T-cell (primary cell): ENCODE measurements at regions not wholly inside any gene's neighbourhood (a gene's known extent, or its start where the extent isn't known, plus 50 kb on each side); places are given as distances from the start of the nearest gene placed in this dataset.

Experiments used
- ATAC-seq, 4 experiments: fragments of 200-7000 bp in 3 of 4; fragments of 150-1000 bp in 1 of 4; cut with Tn5 transposase; replicated peaks in 1 of 4; 1 replicate in 3 of 4; 2 replicates in 1 of 4; pipeline ENCODE4 v1.10.0; 2021; ENCODE audit warnings: moderate library complexity in 3 of 4, mild to moderate bottlenecking in 2 of 4, moderate number of reproducible peaks in 1 of 4
- CTCF ChIA-PET, 2 donors: fragments of 300-600 bp; sonication (Branson Sonifier 250); formaldehyde crosslinking; loops; one replicate each; lab custom pipeline; 2022; ENCODE audit warnings: antibody characterized with exemption in 2 of 2; lab: Charles Lee
- POLR2A ChIA-PET, 2 donors: fragments of 300-600 bp; sonication (Branson Sonifier 250); formaldehyde crosslinking; loops; one replicate each; lab custom pipeline; 2022; ENCODE audit warnings: antibody characterized with exemption in 2 of 2; lab: Charles Lee
- DNase-seq, 35 experiments: peaks; one replicate each; pipeline versions ENCODE4 v3.0.0 to v3.0.0-alpha.2; 2013 to 2023
- H3K27ac ChIP-seq: one replicate; pipeline ENCODE4 v1.5.1; 2013; ENCODE audit warnings: low read length
- H3K27me3 ChIP-seq, 2 experiments: replicated peaks in 1 of 2; 1 replicate in 1 of 2; 2 replicates in 1 of 2; pipeline versions ENCODE4 v1.6.1 to v1.7.0; 2013; ENCODE audit warnings: low read length in 1 of 2, mixed read lengths in 1 of 2; ENCODE audit not compliant: control insufficient read depth in 2 of 2, insufficient read depth in 2 of 2; ENCODE audit errors: extremely low read depth in 1 of 2
- H3K36me3 ChIP-seq, 2 donors: 1 replicate in 1 of 2; 2 replicates in 1 of 2; pipeline versions ENCODE4 v1.6.1 to v1.7.0; 2013; ENCODE audit warnings: low read length in 1 of 2; ENCODE audit not compliant: control insufficient read depth in 2 of 2, insufficient read depth in 1 of 2; ENCODE audit errors: extremely low read depth in 1 of 2
- H3K4me1 ChIP-seq, 2 experiments: 1 replicate in 1 of 2; 2 replicates in 1 of 2; pipeline versions ENCODE4 v1.6.1 to v1.7.0; 2013; ENCODE audit warnings: low read length in 2 of 2, mixed read lengths in 1 of 2; ENCODE audit not compliant: insufficient read depth in 2 of 2, control insufficient read depth in 1 of 2; ENCODE audit errors: extremely low read depth in 1 of 2
- H3K4me3 ChIP-seq, 2 donors: 1 replicate in 1 of 2; 2 replicates in 1 of 2; pipeline versions ENCODE4 v1.5.1 to v1.7.0; 2013; ENCODE audit warnings: mild to moderate bottlenecking in 2 of 2, low read length in 1 of 2, moderate library complexity in 1 of 2; ENCODE audit not compliant: control insufficient read depth in 1 of 2; ENCODE audit errors: extremely low read depth in 1 of 2
- H3K9me3 ChIP-seq: 2 replicates; pipeline ENCODE4 v1.7.0; 2013
- H3K27ac Mint-ChIP-seq, 2 donors: one replicate each; pipeline ENCODE4 v1.8.0; 2020 to 2021; ENCODE audit warnings: mild to moderate bottlenecking in 2 of 2, mixed read lengths in 2 of 2
- H3K27me3 Mint-ChIP-seq, 2 donors: one replicate each; pipeline ENCODE4 v1.8.0; 2021 to 2022; ENCODE audit warnings: mixed read lengths in 2 of 2
- H3K36me3 Mint-ChIP-seq: one replicate; pipeline ENCODE4 v1.8.0; 2021; ENCODE audit warnings: mixed read lengths
- H3K4me1 Mint-ChIP-seq, 3 donors: one replicate each; pipeline ENCODE4 v1.8.0; 2020 to 2022; ENCODE audit warnings: mixed read lengths in 3 of 3, mild to moderate bottlenecking in 1 of 3
- H3K4me3 Mint-ChIP-seq, 3 donors: one replicate each; pipeline ENCODE4 v1.8.0; 2020 to 2022; ENCODE audit warnings: mild to moderate bottlenecking in 3 of 3, mixed read lengths in 3 of 3, moderate library complexity in 3 of 3
- H3K9me3 Mint-ChIP-seq, 3 donors: one replicate each; pipeline ENCODE4 v1.8.0; 2020 to 2022; ENCODE audit warnings: mixed read lengths in 3 of 3
- whole genome bisulfite sequencing: methylation state at CpG from one replicate; pipeline ENCODE4 v1.1.5; 2013; ENCODE audit warnings: missing lambda C conversion rate; ENCODE audit not compliant: insufficient coverage; 5-methylcytosine and 5-hydroxymethylcytosine counted together

GRCh38 chr10:3712707-3713106 lies 72.3 kb downstream of the KLF6 start:
- CTCF ChIA-PET, result no interaction called here
- Histone ChIP-seq H3K36me3 (no peaks in the 10 kb centered on the region), H3K27me3 (no peaks in the 10 kb centered on the region), H3K27ac (no peak overlapping the region), H3K4me3 (no peak overlapping the region), H3K4me1 (no peaks in the 10 kb centered on the region), H3K9me3 (peaks cover 2% of the 10 kb centered on the region)
- Mint-ChIP-seq H3K4me1 (no peaks in the 10 kb centered on the region), H3K27me3 (peaks cover 0 to 4% of the 10 kb centered on the region in 2 donors), H3K36me3 (no peaks in the 10 kb centered on the region), H3K9me3 (peaks cover 6 to 17% (median 13%) of the 10 kb centered on the region in 3 donors), H3K4me3 (no peak overlapping the region), H3K27ac (no peak overlapping the region)
- POLR2A ChIA-PET, result no interaction called here
- WGBS, result no CpG with 5 or more reads among the region's 1 CpG
- ATAC-seq (no peak), DNase-seq (no peak)

GRCh38 chr10:3711918-3712317 lies 73.1 kb downstream of the KLF6 start:
- Mint-ChIP-seq H3K4me3 (no peak overlapping the region), H3K9me3 (peaks cover 6 to 17% (median 13%) of the 10 kb centered on the region in 3 donors), H3K27ac (no peak overlapping the region), H3K36me3 (no peaks in the 10 kb centered on the region), H3K4me1 (no peaks in the 10 kb centered on the region), H3K27me3 (peaks cover 0 to 4% of the 10 kb centered on the region in 2 donors)
- ATAC-seq (no peak), DNase-seq (no peak)
- Histone ChIP-seq H3K27me3 (no peaks in the 10 kb centered on the region), H3K9me3 (peaks cover 2% of the 10 kb centered on the region), H3K27ac (no peak overlapping the region), H3K4me1 (no peaks in the 10 kb centered on the region), H3K4me3 (no peak overlapping the region), H3K36me3 (no peaks in the 10 kb centered on the region)
- CTCF ChIA-PET, result interaction anchor here in 1 of 2 donors (0.9 kb wide), 1 partner anchor 11 kb away, joined by 3 read pairs; no protein-coding TSS in a partner anchor
- POLR2A ChIA-PET, result no interaction called here

- CTCF ChIA-PET, result no interaction called here
- H3K4me1 ChIP-seq, result no peaks in the 10 kb centered on the region
- no peaks in the 10 kb centered on the region for H3K27me3 ChIP-seq
- no peaks in the 10 kb centered on the region for H3K36me3 Mint-ChIP-seq
- H3K27me3 Mint-ChIP-seq, result peaks cover 0 to 4% of the 10 kb centered on the region in 2 donors
- H3K36me3 ChIP-seq, result no peaks in the 10 kb centered on the region
- H3K9me3 Mint-ChIP-seq, result peaks cover 6 to 17% (median 13%) of the 10 kb centered on the region in 3 donors
- ATAC-seq (no peak), DNase-seq (no peak)
- POLR2A ChIA-PET, result no interaction called here
- no peak overlapping the region for H3K27ac ChIP-seq
- H3K4me3 Mint-ChIP-seq, result no peak overlapping the region
- H3K4me1 Mint-ChIP-seq, result no peaks in the 10 kb centered on the region
- 67% methylated on average over 3 of the region's 3 CpGs for WGBS
- peaks cover 2% of the 10 kb centered on the region for H3K9me3 ChIP-seq
- H3K27ac Mint-ChIP-seq, result no peak overlapping the region
- no peak overlapping the region for H3K4me3 ChIP-seq
These were observed 74.2 kb downstream of the KLF6 start for GRCh38 chr10:3710764-3711163.

GRCh38 chr10:3709456-3710060 lies 75.5 kb downstream of the KLF6 start:
- CTCF ChIA-PET, result no interaction called here
- H3K4me3 Mint-ChIP-seq, result no peak overlapping the region
- H3K4me1 Mint-ChIP-seq, result no peaks in the 10 kb centered on the region
- no peaks in the 10 kb centered on the region for H3K27me3 ChIP-seq
- H3K4me1 ChIP-seq, result no peaks in the 10 kb centered on the region
- POLR2A ChIA-PET, result no interaction called here
- peaks cover 0 to 4% of the 10 kb centered on the region in 2 donors for H3K27me3 Mint-ChIP-seq
- peaks cover 2% of the 10 kb centered on the region for H3K9me3 ChIP-seq
- no peak overlapping the region for H3K4me3 ChIP-seq
- H3K27ac ChIP-seq, result no peak overlapping the region
- ATAC-seq (no peak), DNase-seq (no peak)
- H3K36me3 Mint-ChIP-seq, result no peaks in the 10 kb centered on the region
- no peaks in the 10 kb centered on the region for H3K36me3 ChIP-seq
- H3K27ac Mint-ChIP-seq, result no peak overlapping the region
- WGBS, result no CpG with 5 or more reads among the region's 4 CpGs
- H3K9me3 Mint-ChIP-seq, result peaks cover 6 to 17% (median 13%) of the 10 kb centered on the region in 3 donors

DNA sequence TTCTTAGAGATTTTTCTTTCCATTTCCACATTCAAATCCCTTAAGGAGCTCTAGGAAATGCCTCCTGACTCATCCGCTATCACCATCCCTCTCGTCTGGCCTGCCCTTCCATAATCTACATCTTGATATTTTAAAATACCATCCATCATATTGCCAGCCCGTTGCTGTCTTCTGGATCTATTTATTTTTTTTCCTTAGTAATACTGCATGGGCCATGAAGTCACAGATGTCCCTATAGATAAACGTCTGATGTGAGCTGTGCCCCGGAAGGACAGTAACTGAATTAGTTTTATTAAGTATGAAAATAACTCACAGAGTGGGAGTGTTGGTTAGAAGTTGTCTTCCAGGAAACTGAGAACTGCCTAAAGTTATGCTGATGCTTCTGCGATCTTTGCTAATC lies 76.2 kb downstream of the KLF6 start:
- Histone ChIP-seq H3K36me3 (no peaks in the 10 kb centered on the region), H3K27ac (no peak overlapping the region), H3K4me1 (no peaks in the 10 kb centered on the region), H3K4me3 (no peak overlapping the region), H3K9me3 (peaks cover 2% of the 10 kb centered on the region), H3K27me3 (no peaks in the 10 kb centered on the region)
- ChIA-PET POLR2A (no interaction called here), CTCF (no interaction called here)
- no peaks in the 10 kb centered on the region for H3K4me1 Mint-ChIP-seq
- H3K9me3 Mint-ChIP-seq, result peaks cover 6 to 17% (median 13%) of the 10 kb centered on the region in 3 donors
- ATAC-seq (no peak), DNase-seq (no peak)
- no peaks in the 10 kb centered on the region for H3K36me3 Mint-ChIP-seq
- no peak overlapping the region for H3K27ac Mint-ChIP-seq
- WGBS, result 83% methylated on average over 1 of the region's 6 CpGs
- H3K4me3 Mint-ChIP-seq, result no peak overlapping the region
- H3K27me3 Mint-ChIP-seq, result peaks cover 0 to 4% of the 10 kb centered on the region in 2 donors

GRCh38 chr10:3704565-3705325 lies 80.3 kb downstream of the KLF6 start:
- CTCF ChIA-PET, result no interaction called here
- no peaks in the 10 kb centered on the region for H3K4me1 Mint-ChIP-seq
- DNase-seq (no peak), ATAC-seq (no peak)
- POLR2A ChIA-PET, result no interaction called here
- 89% methylated on average over 9 of the region's 10 CpGs for WGBS
- Histone ChIP-seq H3K27ac (no peak overlapping the region), H3K36me3 (no peaks in the 10 kb centered on the region), H3K4me3 (no peak overlapping the region), H3K4me1 (no peaks in the 10 kb centered on the region), H3K27me3 (no peaks in the 10 kb centered on the region), H3K9me3 (no peaks in the 10 kb centered on the region)
- H3K27ac Mint-ChIP-seq, result no peak overlapping the region
- H3K9me3 Mint-ChIP-seq, result no peaks in the 10 kb centered on the region
- H3K27me3 Mint-ChIP-seq, result peaks cover 0 to 4% of the 10 kb centered on the region in 2 donors
- H3K4me3 Mint-ChIP-seq, result no peak overlapping the region
- no peaks in the 10 kb centered on the region for H3K36me3 Mint-ChIP-seq
